HCT116 (cell line): ENCODE measurements at regions not wholly inside any gene's neighbourhood (a gene's known extent, or its start where the extent isn't known, plus 50 kb on each side); places are given as distances from the start of the nearest gene placed in this dataset.

Source experiments
- CTCF ChIP-seq, 3 experiments: fragments of 200-600 bp in 1 of 3; sonication (generic) in 1 of 3; IDR thresholded peaks in 2 of 3; conservative IDR thresholded peaks in 1 of 3; 2 replicates each; pipeline ENCODE4 v1.5.1; 2012 to 2017; ENCODE audit warnings: low read depth in 2 of 3, low read length in 2 of 3, antibody characterized with exemption in 1 of 3, borderline replicate concordance in 1 of 3, control low read depth in 1 of 3, mild to moderate bottlenecking in 1 of 3, mixed read lengths in 1 of 3, mixed run types in 1 of 3, moderate library complexity in 1 of 3; ENCODE audit not compliant: insufficient read depth in 1 of 3
- EGR1 ChIP-seq: IDR thresholded peaks from 2 replicates; pipeline ENCODE4 v1.6.1; 2012; ENCODE audit warnings: low read depth
- ELF1 ChIP-seq: IDR thresholded peaks from 2 replicates; pipeline ENCODE4 v1.6.1; 2012; ENCODE audit warnings: low read depth, borderline replicate concordance
- EZH2phosphoT487 ChIP-seq: fragments of 200-600 bp; IDR thresholded peaks from 2 replicates; pipeline ENCODE4 v1.6.1; 2018; ENCODE audit warnings: antibody characterized with exemption, borderline replicate concordance
- MAX ChIP-seq: IDR thresholded peaks from 2 replicates; pipeline ENCODE4 v1.6.1; 2012
- POLR2A ChIP-seq: IDR thresholded peaks from 2 replicates; pipeline ENCODE4 v1.7.0; 2011; ENCODE audit warnings: borderline replicate concordance; ENCODE audit not compliant: insufficient read depth, insufficient read length; ENCODE audit errors: extremely low read depth
- POLR2AphosphoS5 ChIP-seq: IDR thresholded peaks from 2 replicates; pipeline ENCODE4 v1.6.1; 2011; ENCODE audit warnings: mild to moderate bottlenecking, low read depth, low read length, moderate library complexity
- RAD21 ChIP-seq: IDR thresholded peaks from 2 replicates; pipeline ENCODE4 v1.6.1; 2012; ENCODE audit warnings: low read depth, mild to moderate bottlenecking
- REST ChIP-seq: IDR thresholded peaks from 2 replicates; pipeline ENCODE4 v1.6.1; 2012; ENCODE audit warnings: low read depth
- SIN3A ChIP-seq: IDR thresholded peaks from 2 replicates; pipeline ENCODE4 v1.6.1; 2012; ENCODE audit warnings: low read depth
- TCF7L2 ChIP-seq: IDR thresholded peaks from 2 replicates; pipeline ENCODE4 v1.7.0; 2011; ENCODE audit warnings: borderline replicate concordance, inconsistent platforms; ENCODE audit not compliant: insufficient read depth, insufficient read length; ENCODE audit errors: extremely low read depth
- ZBTB33 ChIP-seq: IDR thresholded peaks from 2 replicates; pipeline ENCODE4 v1.6.1; 2011; ENCODE audit warnings: mild to moderate bottlenecking, low read length, moderate library complexity; ENCODE audit not compliant: insufficient replicate concordance; ENCODE audit errors: extremely low read depth
- ZNF274 ChIP-seq: fragments of 200-500 bp; sonication (Bioruptor generic); IDR thresholded peaks from 2 replicates; pipeline ENCODE4 v1.6.1; 2014; ENCODE audit warnings: mild to moderate bottlenecking, low read depth, low read length, inconsistent platforms

- TF ChIP-seq CTCF (IDR thresholded peaks at IDR 0.05 in 2 of 3, conservative IDR thresholded peaks at IDR 0.05 in 1 of 3; ENCODE audit: borderline replicate concordance in 1 of 3, insufficient read depth in 1 of 3, low read depth in 2 of 3, low read length in 2 of 3) (no peak), EGR1 (no peak), MAX (no peak), POLR2AphosphoS5 (no peak), POLR2A (no peak), ZBTB33 (no peak), RAD21 (no peak), REST (no peak), TCF7L2 (no peak), SIN3A (no peak), ZNF274 (no peak), ELF1 (no peak), EZH2phosphoT487 (no peak)
Observed at GRCh38 chr18:77872166-77872565, 622.5 kb downstream of the GALR1 start.
